Stimulated activated CD4-positive, alpha-beta T cell treated with anti-CD3 and anti-CD28 coated beads, Interleukin-2, amount 100 ng/mL, for 24 hours (primary cell): ENCODE measurements at regions not wholly inside any gene's neighbourhood (a gene's known extent, or its start where the extent isn't known, plus 50 kb on each side); places are given as distances from the start of the nearest gene placed in this dataset.

ENCODE experiments used
- DNase-seq, 2 donors: peaks; one replicate each; pipeline ENCODE4 v3.0.0-alpha.2; 2020

DNA sequence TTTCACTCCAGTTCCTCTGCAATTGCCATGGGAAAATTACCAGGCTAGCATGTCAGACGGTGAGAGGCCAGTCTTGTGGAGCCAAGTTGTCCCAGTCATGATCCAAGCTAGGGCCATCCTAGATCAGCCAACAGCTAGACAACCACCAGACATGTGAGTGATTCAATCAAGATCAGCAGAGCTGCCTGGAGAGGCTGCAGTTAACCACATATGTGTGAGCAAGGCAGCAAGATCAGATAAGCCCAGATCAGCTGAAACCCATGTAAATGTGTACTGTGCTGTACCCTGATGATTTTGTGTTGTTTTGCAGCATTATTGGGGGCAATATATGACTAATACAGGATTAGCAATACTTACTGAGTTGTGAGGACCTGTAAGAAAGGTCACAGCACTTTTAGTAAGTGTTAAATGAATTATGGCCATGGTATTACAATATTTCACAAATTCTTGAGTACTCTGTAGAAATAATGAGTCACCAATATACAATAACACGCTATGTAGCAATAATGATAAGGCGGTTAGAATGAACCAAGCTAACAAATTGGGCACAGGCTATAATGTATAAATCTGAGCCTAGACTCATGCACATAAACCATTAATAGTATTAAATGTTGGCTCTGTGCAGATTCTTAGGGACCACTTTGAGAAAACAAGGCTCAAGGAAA is 91.4 kb downstream of the SUDS3 start:
- DNase-seq, result no peak

DNA sequence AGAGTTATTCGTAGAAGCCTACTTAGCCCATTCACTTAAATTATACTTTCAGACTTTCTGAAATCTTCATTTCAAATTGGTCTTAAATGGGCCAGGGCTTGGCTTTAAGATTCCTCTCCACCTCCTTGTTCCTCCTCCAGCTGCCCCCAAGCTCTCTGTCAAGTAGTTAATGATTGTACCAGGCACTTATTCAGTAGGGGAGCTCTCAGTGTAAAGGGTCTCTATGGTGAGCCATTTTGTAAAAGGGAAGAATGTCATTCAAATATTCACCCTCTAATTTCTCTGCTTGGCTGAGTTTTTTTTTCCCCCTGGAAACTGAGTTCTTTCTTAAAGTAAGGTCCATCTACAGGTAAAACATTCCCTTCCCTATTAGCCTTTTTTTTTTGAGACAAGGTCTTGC is 96.6 kb downstream of the SUDS3 start:
- DNase-seq, result no peak

DNA sequence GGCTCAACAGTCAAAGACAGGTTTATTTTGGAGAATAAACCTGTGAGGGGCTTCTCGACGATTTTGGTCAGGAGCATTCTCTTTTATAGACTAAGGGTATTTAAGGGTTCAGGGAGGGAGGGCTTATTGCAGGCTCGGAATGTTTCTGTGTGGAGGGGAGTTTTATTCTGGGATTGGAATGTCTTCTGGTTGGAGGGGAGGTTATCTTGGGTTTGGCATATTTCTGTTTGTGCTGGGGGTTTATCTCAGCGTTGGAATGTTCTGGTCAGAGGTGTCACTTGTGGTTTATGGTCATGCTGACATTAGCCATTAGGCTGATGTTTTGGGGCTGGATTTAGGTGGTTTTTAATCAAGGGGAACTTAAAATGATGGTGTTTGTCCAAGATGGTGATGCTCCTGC is 103.9 kb downstream of the SUDS3 start:
- no peak for DNase-seq

DNA sequence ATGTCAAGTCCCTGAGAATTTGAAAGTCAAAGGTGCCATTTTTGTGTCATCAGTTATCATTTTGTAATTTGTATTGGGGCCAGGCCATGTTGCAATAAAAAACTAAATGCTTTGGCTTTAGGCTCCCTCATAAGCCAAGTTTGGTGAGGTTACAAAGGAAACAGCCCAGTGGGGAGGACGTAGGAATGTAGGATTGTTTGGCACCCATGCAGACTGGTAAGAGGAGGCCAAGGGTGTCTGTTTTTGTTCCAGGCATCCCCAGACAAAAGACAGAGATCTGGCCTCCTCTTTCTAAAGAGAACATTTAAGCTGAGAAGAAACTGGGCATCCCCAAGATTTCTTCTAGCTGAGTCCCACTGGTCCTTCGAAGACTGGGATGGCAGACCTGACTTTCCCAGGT is 111.7 kb downstream of the SUDS3 start:
- DNase-seq, result no peak

DNA sequence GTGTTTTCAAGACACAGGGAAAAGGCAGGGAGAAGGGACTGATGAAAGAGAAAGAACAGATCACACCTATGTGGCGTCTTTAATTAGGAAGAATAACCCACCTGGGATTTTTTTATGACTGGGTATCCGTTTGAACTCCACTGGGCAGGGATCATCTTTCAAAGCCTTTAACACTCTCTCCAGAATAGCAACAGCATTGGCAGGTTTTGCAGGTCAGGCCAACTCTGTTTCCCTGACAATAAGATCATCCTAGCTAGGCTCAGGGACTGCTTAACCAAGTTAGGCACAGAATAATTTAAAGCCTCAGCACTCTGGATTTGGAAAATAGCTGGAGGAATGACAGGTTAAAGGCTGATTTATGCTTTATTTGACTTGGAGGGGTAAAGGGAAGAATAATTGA is 117.6 kb downstream of the SUDS3 start:
- DNase-seq, result no peak

DNA sequence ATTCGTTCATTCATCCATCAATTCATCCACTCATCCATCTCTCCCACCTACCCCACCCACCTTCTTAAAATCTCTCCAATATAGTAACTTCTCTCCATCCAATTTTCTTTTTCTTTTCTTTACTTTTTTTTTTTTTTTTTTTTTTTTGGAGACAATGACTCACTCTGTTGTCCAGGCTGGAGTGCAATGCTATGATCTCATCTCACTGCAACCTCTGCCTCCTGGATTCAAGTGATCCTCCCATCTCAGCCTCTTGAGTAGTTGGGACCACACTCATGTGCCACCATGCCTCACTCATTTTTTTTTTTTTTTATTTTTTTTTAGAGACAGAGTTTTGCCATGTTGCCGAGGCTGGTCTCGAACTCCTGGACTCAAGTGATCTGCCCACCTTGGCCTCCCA is 118.4 kb downstream of the SUDS3 start:
- no peak for DNase-seq

DNA sequence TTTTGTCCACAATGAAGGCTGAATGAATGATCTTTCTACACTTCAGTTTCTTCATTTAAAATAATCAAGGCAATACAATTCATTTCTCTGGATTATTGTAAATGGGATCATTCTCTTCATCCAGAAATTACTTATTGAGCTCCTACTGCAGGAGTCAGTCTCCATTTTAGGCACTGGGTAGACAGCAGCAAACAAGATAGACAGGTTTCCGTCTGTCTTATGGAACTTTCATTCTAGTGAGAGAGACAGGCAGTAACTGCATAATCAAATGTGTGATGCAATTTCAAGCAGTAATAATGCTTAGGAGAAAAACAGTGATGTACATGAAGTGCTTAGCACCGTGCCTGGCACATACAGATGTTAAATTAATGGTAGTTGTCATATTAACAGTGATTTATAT is 118.9 kb downstream of the SUDS3 start:
- DNase-seq, result no peak

DNA sequence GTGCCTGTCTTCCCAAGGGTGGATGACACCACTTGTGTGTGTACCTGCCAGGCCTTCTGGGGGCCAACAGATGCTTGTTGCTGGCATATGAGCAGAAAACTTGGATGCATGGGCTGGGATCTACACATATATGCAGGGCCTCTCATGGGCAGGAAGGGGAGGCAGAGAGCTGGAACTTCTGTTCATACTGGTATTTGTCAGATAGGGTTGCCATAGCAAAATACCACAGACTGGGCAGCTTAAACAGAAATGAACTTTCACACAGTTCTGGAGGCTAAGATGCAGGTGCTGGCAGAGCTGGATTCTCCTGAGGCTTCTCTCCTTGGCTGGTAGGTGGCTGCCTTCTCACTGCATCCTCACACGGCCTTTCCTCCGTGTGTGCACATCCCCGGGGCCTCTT is 121.8 kb downstream of the SUDS3 start:
- no peak for DNase-seq

DNA sequence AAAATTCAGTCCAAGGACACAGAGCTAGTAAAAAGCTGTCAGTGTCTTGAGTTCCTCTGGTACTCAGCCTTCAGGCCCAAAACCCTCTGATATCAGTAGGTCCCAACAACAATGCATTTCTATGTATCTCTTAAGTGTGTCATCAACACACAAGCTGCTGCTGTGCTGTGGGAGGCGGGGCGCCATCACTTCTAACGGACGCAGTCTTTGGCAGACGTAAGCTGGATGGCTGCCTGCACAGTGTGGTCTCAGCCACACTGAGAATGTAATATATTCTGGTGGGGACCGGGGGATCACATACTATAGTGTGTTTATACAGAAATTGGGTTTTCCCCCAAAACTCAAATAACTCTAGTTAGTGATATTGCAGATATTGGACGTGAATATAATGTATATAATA is 123.9 kb downstream of the SUDS3 start:
- DNase-seq, result no peak

DNA sequence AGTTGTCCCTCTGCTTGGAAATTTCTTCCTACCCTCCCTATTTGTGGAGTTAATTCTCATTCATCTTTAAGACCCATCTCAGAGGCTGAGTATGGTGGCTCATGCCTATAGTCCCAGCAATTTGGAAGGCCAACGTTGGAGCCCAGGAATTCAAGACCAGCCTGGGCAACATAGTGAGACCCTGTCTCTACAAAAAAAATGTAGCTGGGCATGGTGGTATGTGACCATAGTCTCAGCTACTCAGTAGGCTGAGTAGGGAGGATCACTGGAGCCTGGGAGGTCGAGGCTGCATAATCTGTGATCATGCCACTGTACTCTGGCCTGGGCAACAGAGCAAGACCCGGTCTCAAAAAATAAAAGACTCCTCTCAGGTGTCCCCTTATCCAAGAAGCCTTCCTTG is 125.1 kb downstream of the SUDS3 start:
- DNase-seq, result no peak

DNA sequence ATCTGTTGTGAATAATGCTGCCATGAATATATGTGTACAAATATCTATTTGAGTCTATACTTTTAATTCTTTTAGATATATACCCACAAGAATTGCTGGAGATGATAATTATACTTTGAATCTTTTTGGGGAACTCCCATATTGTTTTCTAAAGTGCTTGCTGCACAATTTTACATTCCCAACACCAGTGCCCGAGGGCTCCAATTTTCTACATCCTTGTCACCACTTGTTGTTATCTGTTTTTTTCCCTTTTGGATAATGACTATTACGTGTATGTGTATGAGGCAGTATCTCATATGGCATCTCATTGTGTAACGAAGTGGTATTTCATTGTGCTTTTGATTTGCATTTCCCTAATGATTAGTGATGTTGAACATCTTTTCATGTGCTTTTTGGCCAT is 127.1 kb downstream of the SUDS3 start:
- no peak for DNase-seq

DNA sequence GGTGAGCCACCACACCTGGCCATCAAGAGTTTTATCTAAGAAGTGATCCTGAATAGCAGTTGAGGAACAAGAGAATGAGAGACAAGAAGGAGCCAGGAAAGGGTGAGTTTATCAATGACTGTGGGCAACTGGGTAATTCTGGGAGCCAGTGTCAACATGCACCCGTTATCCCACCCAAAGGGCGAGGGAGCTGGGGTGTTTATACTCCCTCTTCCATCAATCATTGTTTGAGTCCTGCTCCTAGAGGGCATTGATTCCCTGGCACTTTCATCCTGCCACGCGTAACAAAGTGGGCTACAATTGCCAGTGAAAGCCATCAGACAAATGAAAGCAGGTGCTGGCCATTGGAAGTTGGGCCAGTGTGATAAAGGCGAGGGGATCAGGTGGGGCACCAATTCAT is 136.3 kb downstream of the SUDS3 start:
- DNase-seq, result no peak

DNA sequence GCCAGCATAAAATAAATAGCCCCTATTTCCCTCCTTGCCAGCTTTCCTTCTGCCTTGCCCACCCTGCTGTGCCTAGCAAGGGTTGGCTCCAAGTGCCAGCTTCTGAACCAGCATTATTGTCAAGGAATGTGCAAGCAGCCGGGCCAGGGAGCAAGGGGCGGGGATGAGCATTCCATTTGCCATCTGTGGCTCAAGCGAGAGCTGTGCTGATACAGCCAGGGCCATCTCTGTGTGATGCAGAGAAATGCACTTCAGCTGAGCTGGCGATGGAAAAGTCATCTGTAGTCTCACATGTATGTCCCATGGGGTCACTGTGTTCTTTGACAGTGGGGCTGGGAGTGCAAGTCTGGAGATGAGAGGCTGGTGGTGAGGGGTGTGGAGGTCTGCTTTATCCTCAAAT is 137.3 kb downstream of the SUDS3 start:
- DNase-seq, result no peak

DNA sequence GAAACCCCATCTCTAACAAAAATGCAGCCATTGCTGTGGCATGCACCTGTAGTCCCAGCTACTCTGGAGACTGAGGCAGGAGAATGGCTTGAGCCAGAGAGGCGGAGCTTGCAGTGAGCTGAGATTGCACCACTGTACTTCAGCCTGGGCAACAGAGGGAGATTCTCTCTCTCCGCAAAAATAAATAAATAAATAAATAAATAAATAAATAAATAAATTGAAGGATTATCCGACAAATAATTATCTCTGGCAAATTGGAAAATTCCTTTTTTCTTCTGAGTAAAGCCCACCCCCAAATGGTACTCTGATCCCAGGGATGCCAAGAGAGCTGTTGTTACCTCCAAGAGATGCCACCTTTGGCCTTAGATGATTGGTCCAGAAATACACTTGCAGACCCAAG is 137.9 kb downstream of the SUDS3 start:
- no peak for DNase-seq

DNA sequence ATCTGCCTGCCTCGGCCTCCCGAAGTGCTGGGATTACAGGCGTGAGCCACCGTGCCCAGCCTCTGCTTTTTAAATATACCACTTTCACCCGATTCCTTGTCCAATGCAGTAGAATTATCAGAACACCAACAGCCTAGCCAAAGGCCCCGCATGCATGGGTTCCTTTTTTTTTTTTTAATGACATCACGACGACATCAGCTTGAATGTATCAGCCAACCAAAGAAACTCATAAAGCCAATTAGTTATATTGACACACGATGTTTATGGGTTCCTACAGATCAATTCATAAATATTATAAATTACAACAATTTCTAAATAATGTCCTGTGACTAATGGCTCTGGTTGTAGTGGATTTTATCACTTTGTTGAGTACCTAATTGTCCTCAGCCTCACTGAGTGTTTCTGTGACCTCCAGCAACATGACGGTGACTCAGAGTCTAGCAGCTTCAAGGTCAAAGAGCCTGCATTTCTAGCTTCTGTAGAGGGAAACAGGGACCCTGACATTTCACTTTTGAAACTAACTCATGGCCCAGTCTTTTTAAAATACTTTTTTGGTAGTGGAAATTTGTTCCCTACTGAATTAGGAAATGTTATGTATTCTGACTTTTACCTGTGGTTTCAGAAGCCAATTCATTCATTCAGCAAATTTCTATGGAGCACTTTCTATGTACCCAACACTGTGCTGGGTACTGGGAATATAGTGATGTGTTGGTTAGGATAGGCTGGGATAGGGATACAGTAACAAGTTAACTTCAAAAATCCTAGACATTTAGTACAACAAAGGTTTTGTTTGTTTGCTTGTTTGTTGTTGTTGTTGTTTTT is 144.1 kb downstream of the SUDS3 start:
- DNase-seq, result no peak

DNA sequence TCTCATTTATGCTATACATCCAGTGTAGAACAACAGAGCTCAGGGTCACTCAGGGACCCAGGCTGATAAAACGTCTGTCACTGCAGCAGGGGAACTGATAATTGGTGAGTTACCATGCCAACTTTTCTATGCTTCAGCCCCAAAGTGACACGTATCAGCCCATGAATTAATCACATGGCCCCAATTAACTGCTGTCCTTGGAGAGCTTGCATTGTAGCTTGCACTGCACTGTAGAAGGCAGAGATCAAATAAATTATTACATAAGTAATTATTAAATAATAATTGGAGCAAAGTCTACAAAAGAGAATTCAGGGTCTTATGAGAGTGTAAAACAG is 144.6 kb downstream of the SUDS3 start:
- DNase-seq, result no peak

DNA sequence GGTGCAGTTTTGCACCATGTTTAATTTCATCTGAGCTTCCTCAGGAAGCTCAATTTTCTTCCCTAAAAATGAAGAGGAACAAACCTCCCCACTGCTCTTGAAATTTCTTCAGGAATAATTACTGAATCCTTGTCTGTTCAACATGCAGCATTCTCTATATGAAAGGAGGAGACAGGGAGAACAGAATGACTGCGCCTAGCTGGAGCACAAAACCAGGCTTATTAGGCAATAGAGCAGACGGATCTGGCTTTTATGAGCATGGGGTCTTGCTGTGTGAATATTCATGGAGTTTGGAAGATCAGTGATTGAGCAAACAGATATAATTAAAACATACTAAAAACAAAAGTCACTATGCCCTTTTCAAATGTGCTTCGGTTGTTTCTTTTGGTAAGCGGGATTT is 148.1 kb downstream of the SUDS3 start:
- DNase-seq, result no peak

DNA sequence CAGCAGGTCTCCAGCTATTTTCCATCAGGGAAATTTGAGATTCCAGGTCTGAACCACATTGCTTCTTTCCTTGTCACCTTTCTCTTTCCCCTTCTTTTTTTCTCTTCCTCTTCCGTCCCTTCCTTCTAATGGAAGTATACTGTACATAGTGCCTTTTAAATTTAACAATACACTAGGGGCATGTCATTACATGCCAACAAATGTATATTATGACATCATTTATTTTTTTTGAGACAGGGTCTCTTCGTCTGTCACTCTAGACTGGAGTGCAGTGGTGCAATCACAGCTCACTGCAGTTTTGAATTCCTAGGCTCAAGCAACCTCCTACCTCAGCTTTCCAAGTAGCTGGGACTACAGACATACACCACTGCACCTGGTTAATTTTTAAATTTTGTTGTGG is 148.9 kb downstream of the SUDS3 start:
- no peak for DNase-seq

DNA sequence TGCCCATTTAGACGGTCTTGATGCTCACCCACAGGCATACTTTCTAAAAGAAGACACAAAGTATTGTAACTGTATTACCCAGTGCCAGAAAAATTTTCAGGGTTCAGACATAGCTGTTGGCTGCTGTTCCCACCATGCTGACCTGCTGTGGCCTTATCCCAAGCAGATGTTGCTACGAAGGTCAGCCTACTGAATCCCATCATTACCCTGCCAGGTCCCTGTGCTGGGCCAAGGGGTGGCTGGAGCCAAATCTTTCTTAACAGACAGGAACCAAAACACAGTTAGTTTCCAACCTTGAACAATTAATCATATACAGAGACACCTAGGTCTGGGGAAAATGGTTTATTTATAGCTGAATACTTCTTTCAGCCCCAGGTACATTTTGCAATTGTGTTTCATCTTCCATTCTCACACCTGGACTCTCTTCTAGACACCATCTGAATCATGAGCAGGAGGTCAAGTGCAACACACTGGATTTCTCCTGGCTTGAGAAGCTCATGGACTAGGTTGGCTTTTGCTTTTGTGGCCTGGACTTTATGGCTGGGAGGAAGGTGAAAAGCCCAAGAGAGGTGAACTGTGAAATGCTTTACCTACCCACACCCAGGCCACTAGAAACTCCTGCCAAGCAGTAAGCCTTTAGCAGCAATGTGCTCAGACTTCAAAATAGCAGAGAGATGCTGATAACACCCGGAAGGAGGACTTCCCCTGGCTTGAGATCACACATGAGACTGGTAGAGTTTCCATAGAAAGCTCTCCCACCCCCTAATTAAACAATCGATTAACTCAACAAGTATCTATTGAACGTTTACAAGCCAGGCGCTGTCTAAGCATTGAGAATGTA is 150.1 kb downstream of the SUDS3 start:
- DNase-seq, result no peak

DNA sequence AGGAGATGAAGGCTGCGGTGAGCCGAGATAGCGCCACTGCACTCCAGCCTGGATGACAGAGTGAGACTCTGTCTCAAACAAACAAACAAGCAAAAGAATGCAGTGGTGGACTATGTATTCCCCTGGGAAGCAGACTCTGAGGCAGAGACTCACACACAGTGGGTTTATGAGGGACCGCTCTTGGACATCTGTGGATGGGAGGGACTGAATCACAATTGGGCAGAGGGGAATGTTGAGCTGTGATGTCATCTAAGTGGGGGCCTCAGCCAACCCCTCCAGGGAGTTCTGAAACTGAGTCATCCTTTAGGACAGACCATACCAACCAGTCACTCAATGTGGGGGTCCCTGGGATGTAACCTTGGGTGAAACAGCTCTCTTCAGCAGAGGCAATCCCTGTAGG is 151.0 kb downstream of the SUDS3 start:
- no peak for DNase-seq

DNA sequence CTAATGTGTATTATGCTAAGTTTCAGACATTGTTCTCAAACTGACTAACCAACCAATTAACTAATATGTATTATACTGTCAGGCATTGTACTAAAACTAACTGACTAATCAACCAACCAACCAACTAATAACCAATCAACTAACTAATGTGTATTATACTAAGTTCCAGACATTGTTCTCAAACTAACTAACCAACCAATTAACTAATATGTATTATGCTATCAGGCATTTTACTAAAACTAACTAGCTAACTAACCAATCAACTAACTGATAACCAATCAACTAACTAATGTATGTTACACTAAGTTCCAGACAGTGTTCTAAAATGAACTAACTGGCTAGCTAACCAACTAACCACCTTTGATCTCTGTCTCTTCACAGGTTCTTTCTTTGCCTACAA is 152.3 kb downstream of the SUDS3 start:
- DNase-seq, result no peak

DNA sequence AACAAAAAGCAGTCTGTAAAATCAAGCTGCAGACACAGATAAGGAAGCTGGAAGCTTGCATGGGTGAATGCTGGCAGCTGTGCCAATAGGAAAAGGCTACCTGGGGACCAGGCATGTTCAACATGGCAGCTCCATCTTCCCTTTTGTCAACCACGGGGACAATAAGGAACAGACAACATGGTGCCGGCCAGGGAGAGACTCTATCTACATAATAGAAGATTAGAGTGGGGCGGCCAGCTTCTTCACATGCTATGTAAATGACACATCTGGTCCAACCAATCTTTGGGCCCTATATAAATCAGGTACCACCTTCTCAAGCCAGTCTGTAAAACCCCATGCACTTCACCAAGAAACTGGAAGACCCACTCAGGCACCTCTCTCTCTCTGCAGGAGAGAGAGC is 157.6 kb downstream of the SUDS3 start:
- DNase-seq, result no peak

DNA sequence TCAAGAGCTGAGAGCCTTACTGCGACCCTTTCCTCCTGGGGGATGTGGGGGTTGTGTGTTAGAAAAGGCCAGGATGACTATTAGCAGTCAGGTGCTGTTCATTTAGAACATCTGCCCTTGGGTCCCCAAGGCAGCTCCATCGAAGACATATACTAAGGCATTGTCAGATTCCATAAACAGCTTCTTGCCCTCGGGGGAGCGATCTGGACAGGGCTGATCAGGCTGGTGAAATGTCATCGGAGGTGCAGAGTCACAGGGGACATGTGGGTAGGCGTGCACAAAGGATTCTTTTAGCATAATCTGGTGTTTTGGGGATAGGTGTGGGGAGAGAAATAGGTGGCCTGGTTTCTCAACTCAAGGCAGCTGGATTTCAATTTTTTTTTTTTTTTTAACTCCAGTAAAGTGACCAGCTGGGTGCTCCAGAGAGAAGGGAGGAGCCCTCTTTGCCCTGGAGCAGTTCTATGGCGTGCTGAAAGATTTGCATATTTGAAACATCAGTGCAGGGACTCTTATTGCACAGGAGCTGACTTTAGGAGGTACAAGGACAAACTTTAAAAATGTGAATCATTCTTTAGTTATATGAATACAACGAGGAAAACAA is 160.1 kb downstream of the SUDS3 start:
- no peak for DNase-seq

DNA sequence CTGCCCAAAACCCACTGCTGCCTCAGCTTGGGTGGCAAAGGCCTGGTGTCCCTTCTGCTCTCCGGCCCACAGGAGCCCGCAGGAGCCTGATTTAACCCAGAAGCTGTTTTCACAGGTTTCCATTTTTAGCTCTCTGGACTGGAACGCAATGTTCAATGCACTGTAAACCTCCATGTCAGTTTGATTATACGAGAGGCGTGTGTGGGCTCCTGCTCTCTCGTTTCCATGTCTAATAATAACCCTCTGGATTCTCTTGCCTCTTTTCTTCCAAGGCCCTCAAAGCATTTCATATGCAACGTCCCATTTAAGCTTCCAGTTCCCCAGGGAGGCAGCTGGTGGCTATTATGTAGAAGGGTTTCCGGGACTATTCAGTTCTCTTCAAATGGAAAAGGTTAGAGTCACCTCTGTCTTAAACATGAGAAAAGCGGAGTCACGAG is 161.1 kb downstream of the SUDS3 start:
- no peak for DNase-seq
